ENCODE measurements at regions not wholly inside any gene's neighbourhood (a gene's known extent, or its start where the extent isn't known, plus 50 kb on each side); places are given as distances from the start of the nearest gene placed in this dataset.

GRCh38 chr2:122535960-122536505, 780.6 kb downstream of the TSN start:
- TF ChIP-seq CTCF (IDR thresholded peaks at IDR 0.05; ENCODE audit: low read depth, low read length) = no peak

GRCh38 chr2:122539311-122539710, 783.9 kb downstream of the TSN start:
- DNase-seq (ENCODE audit: extremely low read depth, low read depth) = no peak
- no peak for TF ChIP-seq CTCF (IDR thresholded peaks at IDR 0.05; ENCODE audit: low read depth, low read length)

More at GRCh38 chr2:122535960-122536505, 780.6 kb downstream of the TSN start:
- no peak for DNase-seq (ENCODE audit: extremely low read depth, low read depth)

DNA sequence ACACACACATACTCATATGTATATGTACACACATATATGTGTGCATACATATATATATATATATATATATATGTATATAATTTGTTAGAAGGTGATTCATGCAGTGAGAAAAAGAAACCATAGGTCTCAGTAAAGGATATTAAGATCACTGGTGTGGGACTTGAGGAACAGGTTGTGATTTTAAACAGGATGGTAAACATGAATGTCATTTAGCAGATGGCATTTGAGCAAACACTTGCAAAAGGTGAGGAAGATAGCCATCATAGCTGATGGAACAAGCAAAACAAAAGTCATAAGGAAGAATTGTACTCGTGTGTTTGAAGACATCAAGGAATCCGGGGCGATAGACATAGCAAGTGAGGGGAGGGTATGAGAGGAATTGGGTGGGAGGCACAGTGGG, 784.5 kb downstream of the TSN start:
- no peak for TF ChIP-seq CTCF (IDR thresholded peaks at IDR 0.05; ENCODE audit: low read depth, low read length)
- no peak for DNase-seq (ENCODE audit: extremely low read depth, low read depth)

GRCh38 chr2:122542236-122542635, 786.8 kb downstream of the TSN start:
- no peak for DNase-seq (ENCODE audit: extremely low read depth, low read depth)
- TF ChIP-seq CTCF (IDR thresholded peaks at IDR 0.05; ENCODE audit: low read depth, low read length) = no peak

GRCh38 chr2:122542646-122543045, 787.2 kb downstream of the TSN start:
- no peak for TF ChIP-seq CTCF (IDR thresholded peaks at IDR 0.05; ENCODE audit: low read depth, low read length)
- no peak for DNase-seq (ENCODE audit: extremely low read depth, low read depth)

GRCh38 chr2:122543815-122544214, 788.4 kb downstream of the TSN start:
- DNase-seq (ENCODE audit: extremely low read depth, low read depth) = no peak
- TF ChIP-seq CTCF (IDR thresholded peaks at IDR 0.05; ENCODE audit: low read depth, low read length) = no peak

- TF ChIP-seq CTCF (IDR thresholded peaks at IDR 0.05; ENCODE audit: low read depth, low read length) = no peak
- DNase-seq (ENCODE audit: extremely low read depth, low read depth) = no peak
Measured at GRCh38 chr2:122545821-122546220, 790.4 kb downstream of the TSN start.
